ENCODE measurements at regions not wholly inside any gene's neighbourhood (a gene's known extent, or its start where the extent isn't known, plus 50 kb on each side); places are given as distances from the start of the nearest gene placed in this dataset.
"Not testable (repeated sequence)": the region's sequence is repeated elsewhere in the genome, so short reads cannot be mapped to it uniquely, and the experiment has no call there.

DNA sequence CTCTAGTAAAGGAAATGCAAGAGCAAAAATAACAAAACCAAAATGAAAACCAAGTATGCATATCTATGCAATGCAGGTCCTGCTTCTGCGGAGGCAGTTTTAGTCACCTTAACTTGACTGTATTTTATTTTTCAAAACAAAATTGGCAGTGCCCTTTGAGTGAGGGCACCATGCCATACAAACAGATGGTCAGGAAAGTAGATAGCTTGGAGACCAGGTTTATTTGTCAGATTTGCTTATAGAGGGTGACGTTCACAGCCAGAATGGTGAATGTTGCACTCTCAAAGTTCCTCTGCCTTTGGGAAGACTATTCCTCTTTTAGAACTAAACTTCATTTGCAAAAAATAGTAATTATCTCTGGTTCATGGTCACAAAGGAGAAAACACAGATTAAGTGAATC is 801.9 kb downstream of the ANKRD7 start:
- Histone ChIP-seq H3K9me3 (no peaks in the 10 kb centered on the region), H3K4me1 (no peaks in the 10 kb centered on the region), H3K36me3 (no peaks in the 10 kb centered on the region), H3K27ac (no peak overlapping the region), H3K4me3 (no peak overlapping the region), H3K27me3 (no peaks in the 10 kb centered on the region)
- TF ChIP-seq, protein P1, sequence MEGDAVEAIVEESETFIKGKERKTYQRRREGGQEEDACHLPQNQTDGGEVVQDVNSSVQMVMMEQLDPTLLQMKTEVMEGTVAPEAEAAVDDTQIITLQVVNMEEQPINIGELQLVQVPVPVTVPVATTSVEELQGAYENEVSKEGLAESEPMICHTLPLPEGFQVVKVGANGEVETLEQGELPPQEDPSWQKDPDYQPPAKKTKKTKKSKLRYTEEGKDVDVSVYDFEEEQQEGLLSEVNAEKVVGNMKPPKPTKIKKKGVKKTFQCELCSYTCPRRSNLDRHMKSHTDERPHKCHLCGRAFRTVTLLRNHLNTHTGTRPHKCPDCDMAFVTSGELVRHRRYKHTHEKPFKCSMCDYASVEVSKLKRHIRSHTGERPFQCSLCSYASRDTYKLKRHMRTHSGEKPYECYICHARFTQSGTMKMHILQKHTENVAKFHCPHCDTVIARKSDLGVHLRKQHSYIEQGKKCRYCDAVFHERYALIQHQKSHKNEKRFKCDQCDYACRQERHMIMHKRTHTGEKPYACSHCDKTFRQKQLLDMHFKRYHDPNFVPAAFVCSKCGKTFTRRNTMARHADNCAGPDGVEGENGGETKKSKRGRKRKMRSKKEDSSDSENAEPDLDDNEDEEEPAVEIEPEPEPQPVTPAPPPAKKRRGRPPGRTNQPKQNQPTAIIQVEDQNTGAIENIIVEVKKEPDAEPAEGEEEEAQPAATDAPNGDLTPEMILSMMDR (IDR thresholded peaks at IDR 0.05), result no peak
- TF ChIP-seq POLR2AphosphoS5 (IDR thresholded peaks at IDR 0.05; ENCODE audit: insufficient read depth in 1 of 2, low read depth in 1 of 2) (no peak), POLR2A (IDR thresholded peaks at IDR 0.05) (no peak)
- intact Hi-C loops (cut with DNase I), result no loop called here
- no peak for DNase-seq (ENCODE audit: extremely low spot score in 2 of 2)

DNA sequence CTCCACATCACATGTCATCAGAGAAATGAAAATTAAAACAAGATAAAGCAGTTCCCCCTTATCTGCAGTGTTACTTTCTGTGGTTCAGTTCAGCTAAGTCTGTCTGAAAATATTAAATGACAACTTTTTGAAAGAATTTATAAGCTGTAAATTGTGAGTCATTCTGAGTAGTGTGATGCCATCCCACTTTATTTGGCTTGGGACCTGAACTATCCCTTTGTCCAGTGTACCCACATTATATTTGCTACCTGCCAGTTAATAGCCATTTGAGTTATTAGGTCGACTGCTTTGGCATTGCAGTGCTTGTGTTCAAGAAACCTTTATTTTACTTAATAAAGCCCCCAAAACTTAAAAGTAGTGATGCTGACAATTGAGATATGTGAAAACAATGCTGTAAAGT is 804.2 kb downstream of the ANKRD7 start:
- H3K27ac ChIP-seq, result no peak overlapping the region
- no peaks in the 10 kb centered on the region for H3K27me3 ChIP-seq
- intact Hi-C loops (cut with DNase I), result no loop called here
- H3K4me3 ChIP-seq, result no peak overlapping the region
- H3K9me3 ChIP-seq, result no peaks in the 10 kb centered on the region
- DNase-seq (ENCODE audit: extremely low spot score in 2 of 2), result no peak
- no peak for TF ChIP-seq POLR2AphosphoS5 (IDR thresholded peaks at IDR 0.05; ENCODE audit: insufficient read depth in 1 of 2, low read depth in 1 of 2)
- TF ChIP-seq, protein P1 (IDR thresholded peaks at IDR 0.05), result no peak
- no peak for TF ChIP-seq POLR2A (IDR thresholded peaks at IDR 0.05)
- no peaks in the 10 kb centered on the region for H3K36me3 ChIP-seq
- H3K4me1 ChIP-seq, result no peaks in the 10 kb centered on the region

DNA sequence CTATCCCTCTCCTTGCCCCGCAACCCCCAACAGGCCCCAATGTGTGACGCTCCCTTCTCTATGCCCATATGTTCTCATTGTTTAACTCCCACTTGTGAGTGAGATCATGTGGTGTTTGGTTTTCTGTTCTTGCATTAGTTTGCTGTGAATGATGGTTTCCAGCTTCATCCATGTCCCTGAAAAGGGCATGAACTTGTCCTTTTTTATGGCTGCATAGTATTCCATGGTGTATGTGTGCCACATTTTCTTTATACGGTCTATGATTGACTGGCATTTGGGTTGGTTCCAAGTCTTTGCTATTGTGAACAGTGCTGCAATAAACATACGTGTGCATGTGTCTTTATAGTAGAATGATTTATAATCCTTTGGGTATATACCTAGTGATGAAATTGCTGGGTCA is 807.6 kb downstream of the ANKRD7 start:
- intact Hi-C loops (cut with DNase I); H3K4me3 ChIP-seq; H3K27me3 ChIP-seq; DNase-seq (ENCODE audit: extremely low spot score in 2 of 2); H3K27ac ChIP-seq; H3K36me3 ChIP-seq; H3K4me1 ChIP-seq; H3K9me3 ChIP-seq: not testable (repeated sequence)

DNA sequence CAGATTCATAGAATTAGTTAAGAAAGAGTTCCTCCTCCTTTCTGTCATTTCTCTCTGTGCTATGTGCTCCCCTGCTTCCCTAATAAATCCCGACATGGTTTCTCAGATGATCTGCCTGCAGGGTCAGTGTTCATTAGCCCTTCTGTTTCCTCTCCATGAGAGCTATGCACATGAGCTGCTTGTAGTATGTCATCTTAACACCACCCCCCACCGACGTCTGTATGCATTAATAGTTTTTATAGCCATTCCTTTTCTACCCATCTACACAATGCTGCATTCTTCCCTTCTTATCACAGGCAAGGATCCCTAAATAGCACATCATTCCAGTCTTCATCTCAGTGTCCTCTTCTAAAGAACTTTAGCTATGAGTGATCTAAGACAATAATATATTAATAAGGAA is 809.1 kb downstream of the ANKRD7 start:
- H3K4me1 ChIP-seq, result no peaks in the 10 kb centered on the region
- TF ChIP-seq, protein P1 (IDR thresholded peaks at IDR 0.05), result no peak
- TF ChIP-seq POLR2AphosphoS5 (IDR thresholded peaks at IDR 0.05; ENCODE audit: insufficient read depth in 1 of 2, low read depth in 1 of 2), result no peak
- TF ChIP-seq POLR2A (IDR thresholded peaks at IDR 0.05), result no peak
- DNase-seq (ENCODE audit: extremely low spot score in 2 of 2), result no peak
- no peaks in the 10 kb centered on the region for H3K27me3 ChIP-seq
- H3K4me3 ChIP-seq, result no peak overlapping the region
- no peaks in the 10 kb centered on the region for H3K36me3 ChIP-seq
- H3K9me3 ChIP-seq, result no peaks in the 10 kb centered on the region
- intact Hi-C loops (cut with DNase I), result no loop called here
- H3K27ac ChIP-seq, result no peak overlapping the region

DNA sequence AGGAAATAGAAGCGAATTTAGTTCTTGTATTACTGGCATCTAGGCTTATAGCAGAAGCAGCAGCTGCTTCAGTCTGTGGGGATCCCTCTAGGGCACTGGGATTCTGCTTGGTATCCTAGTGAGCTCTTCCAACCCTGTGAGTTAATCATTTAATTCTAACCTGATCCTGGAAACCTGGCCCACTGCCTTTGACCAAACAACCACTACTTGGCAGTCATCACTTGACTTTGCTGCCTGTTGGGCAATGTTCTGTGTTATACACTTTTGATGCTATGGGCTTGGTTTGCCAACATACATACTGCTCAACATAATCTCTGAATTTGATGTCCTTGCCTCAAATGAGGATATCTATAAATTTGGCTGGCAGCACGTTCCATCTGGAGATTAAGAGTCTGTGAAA is 813.4 kb downstream of the ANKRD7 start:
- Histone ChIP-seq H3K4me1 (no peaks in the 10 kb centered on the region), H3K27ac (no peak overlapping the region), H3K27me3 (no peaks in the 10 kb centered on the region), H3K4me3 (no peak overlapping the region), H3K9me3 (no peaks in the 10 kb centered on the region), H3K36me3 (no peaks in the 10 kb centered on the region)
- TF ChIP-seq, protein P1 (IDR thresholded peaks at IDR 0.05), result no peak
- TF ChIP-seq POLR2A (IDR thresholded peaks at IDR 0.05) (no peak), POLR2AphosphoS5 (IDR thresholded peaks at IDR 0.05; ENCODE audit: insufficient read depth in 1 of 2, low read depth in 1 of 2) (no peak)
- no peak for DNase-seq (ENCODE audit: extremely low spot score in 2 of 2)
- intact Hi-C loops (cut with DNase I), result no loop called here

DNA sequence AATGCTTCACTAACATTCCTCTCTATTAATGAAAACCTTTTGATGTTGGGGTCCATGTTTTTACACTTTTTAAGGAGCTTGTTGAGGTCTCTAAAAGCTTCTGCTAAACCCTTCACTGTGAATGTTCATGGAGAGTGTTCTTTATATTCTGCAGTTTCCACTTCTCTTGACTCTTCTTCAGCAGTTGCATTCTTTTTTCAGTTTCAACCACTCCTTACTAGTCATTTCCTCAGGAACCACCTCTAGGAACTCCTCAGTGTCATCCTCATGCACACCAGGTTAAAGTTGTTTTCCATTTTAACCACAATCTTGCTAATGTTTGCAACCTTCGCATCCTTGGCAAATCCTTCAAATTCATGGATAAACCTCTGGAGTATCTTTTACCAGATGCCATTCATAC is 821.6 kb downstream of the ANKRD7 start:
- TF ChIP-seq POLR2A (IDR thresholded peaks at IDR 0.05), result no peak
- TF ChIP-seq, protein P1 (IDR thresholded peaks at IDR 0.05), result no peak
- no peak for TF ChIP-seq POLR2AphosphoS5 (IDR thresholded peaks at IDR 0.05; ENCODE audit: insufficient read depth in 1 of 2, low read depth in 1 of 2)
- intact Hi-C loops (cut with DNase I), result no loop called here

More for the DNA sequence above, 821.6 kb downstream of the ANKRD7 start:
- Histone ChIP-seq H3K36me3 (no peaks in the 10 kb centered on the region), H3K27ac (no peak overlapping the region), H3K4me3 (no peak overlapping the region), H3K4me1 (no peaks in the 10 kb centered on the region), H3K9me3 (no peaks in the 10 kb centered on the region), H3K27me3 (no peaks in the 10 kb centered on the region)
- no peak for DNase-seq (ENCODE audit: extremely low spot score in 2 of 2)

All from vagina (tissue), 2 donors.